HG02943 (cell line): ENCODE measurements at regions not wholly inside any gene's neighbourhood (a gene's known extent, or its start where the extent isn't known, plus 50 kb on each side); places are given as distances from the start of the nearest gene placed in this dataset.
"Not testable (repeated sequence)": the region's sequence is repeated elsewhere in the genome, so short reads cannot be mapped to it uniquely, and the experiment has no call there.

Source experiments
- ATAC-seq: cut with Tn5 transposase; IDR thresholded peaks from one replicate; pipeline ENCODE4 v1.9.1; 2021; ENCODE audit warnings: mild to moderate bottlenecking, low read depth, moderate library complexity; ENCODE audit not compliant: unreplicated experiment

DNA sequence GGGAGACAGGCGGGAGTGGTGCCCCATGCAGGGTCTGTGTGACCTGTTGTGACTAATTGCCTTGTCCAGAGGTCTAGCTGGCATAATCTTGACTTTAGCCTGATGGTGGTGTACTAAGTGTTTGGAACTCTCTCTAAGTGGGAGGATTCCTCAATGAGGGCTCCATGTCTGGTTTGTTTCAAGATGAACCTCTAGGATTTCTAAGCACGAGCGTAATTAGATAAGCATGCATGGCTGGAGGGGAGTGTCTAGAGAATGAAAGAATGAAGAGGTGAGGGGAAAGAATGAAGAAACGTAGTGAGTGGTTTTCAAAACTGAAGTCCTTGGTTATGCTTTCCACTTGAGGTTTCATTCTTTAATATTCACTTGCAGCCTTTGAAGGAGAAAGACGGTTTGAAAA lies 833.2 kb upstream of the GYPC start:
- no peak for ATAC-seq

GRCh38 chr2:125825781-125826180 lies 830.2 kb upstream of the GYPC start:
- not testable (repeated sequence) for ATAC-seq

GRCh38 chr2:125837128-125837527 lies 818.8 kb upstream of the GYPC start:
- ATAC-seq: no peak

GRCh38 chr2:125837611-125838010 lies 818.3 kb upstream of the GYPC start:
- ATAC-seq: no peak

DNA sequence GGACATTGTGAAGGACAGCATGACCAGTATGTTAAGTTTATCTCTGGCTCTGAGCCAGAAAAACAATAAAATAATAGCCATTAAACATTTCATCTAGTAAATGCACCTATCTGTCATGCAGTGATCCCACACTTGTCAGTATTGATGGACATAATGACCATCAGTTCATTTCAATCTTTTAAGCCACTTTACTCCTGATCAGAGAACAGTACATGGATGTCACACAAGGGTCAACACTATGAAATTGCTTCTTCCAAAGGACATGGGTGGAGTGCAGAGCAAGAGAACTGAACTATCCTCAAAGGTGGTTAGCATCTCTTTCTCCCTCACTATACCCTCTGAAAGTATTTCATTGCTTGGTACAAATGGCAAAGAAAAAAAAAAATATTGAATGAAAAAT lies 816.0 kb upstream of the GYPC start:
- ATAC-seq: no peak

DNA sequence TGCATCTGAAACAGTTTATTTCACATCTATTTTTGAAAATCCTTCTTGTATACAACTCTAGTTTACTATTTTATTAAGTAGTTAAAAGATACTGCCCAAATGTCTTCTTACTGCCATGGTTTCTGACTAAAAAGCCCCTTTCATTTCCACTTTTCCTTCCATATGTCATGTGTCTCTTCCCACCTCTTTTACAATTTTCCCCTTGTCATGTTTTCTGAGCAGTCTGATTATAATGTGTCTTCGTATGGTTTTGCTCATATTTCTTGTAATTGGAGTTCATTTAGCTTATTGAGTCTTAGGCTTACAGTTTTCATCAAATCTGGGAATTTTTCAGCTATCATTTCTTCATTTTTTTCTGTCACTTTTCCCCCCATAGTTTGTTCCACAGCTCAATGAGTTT lies 813.9 kb upstream of the GYPC start:
- no peak for ATAC-seq

GRCh38 chr2:125850541-125850940 lies 805.4 kb upstream of the GYPC start:
- no peak for ATAC-seq

- ATAC-seq: no peak
Measured at GRCh38 chr2:125852364-125852763, 803.6 kb upstream of the GYPC start.

DNA sequence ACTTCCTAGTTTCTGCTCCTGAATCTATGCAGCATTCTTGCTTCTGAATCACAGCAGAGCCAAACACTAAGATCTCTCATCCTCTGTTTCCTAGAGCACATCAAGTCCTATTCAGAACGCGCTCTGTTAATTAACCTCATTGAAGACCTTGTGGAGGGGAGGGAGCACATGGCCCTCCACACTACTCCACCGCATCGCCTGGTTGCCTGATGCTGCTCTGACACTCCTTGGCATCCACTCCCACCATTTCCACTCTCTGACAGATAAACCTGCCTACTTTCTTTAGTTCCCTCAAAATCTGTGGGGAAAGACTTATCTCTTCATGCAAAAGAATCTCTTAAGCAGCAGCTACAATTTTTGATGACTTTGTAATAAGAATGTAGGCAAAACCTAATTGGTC lies 802.3 kb upstream of the GYPC start:
- ATAC-seq: no peak

DNA sequence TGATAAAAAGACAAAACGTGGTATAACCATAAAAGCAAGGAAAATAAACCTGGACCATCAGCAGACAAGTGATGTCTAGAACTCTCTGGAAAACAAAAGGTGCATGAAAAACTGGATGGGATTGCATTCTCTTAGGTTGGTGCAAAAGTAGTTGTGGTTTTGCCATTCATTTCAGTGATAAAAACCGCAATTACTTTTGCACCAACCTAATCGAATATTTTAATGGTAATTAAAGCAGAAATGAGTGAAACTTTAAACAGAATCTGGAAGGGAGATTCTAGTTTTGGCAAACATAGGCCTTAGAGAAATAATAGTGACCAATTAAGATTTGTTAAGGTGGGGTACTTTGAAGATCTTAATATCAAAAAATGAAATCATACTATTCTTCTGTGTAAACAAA lies 800.8 kb upstream of the GYPC start:
- no peak for ATAC-seq

DNA sequence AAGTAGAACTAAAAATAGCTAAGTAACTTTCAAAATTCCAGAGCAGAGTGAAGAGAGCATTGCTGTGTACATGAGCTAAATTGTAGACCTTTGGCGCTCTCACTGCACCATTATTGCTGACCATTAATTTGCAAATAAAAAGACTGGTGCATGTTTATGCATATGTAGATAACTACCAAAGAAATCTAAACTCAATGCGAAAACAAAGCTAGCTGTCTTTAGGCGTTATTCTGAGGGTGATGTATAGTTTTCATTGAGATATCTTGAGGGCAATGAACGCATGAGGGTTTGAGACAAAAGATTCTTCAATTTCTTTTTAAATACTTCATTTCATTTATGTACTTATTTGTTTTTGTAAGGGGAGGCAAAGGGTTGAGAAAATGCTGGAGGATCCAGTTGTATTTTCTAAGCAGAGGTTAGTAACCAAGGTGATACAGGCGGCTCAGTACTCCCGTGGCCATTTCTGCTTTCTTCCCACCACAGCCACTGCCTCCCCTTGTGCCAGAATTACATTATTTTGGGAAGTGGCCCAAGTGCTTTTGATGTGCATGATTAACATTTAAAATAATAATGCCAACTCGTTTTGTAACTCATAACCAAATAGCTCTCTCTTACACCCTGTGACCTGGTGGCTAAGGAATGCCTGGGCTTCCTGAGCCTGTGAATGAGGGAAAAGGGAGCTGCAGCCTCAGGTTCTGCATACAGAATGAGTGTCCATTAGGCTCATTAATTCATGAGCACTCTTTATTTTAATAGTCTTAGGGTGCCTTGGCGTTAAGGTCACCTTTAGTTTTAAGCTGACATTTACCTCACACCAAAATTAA lies 797.8 kb upstream of the GYPC start:
- no peak for ATAC-seq

DNA sequence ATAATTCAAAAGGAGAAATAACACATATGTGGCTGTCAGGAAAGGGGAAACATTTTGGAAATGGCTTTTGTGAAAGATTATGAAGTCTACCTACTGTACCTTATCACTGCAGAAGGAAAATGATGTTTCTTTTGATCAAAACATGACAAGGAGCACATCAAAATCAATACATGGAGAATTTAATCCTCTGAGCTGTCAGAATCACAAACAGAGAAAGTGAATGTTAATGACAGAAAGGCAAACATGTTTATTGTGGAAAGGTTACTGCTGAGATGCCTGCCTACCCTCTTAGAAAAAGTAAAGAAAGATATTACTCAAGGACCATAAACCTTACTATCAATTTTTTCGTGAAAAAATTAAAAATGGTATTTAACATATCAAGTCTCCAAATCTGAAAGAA lies 794.5 kb upstream of the GYPC start:
- no peak for ATAC-seq

DNA sequence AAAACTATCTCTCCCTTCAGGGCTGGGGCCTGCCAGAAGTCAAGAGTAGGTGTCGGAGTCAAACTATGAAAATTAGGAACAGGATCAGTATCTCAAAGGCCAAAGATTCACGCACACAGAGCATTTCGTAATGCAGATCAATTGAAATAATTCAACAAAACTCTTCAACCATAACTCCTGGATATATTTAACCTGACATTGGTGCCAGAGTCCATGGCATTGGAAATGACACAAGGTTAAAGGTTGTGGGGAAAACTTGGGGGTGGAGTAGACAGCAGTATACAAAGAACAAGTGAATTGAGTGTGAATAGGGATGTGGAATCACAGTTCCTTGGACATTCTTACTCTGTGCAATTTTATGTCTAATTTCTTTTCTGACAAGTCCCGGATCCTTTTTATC lies 788.0 kb upstream of the GYPC start:
- ATAC-seq: no peak

DNA sequence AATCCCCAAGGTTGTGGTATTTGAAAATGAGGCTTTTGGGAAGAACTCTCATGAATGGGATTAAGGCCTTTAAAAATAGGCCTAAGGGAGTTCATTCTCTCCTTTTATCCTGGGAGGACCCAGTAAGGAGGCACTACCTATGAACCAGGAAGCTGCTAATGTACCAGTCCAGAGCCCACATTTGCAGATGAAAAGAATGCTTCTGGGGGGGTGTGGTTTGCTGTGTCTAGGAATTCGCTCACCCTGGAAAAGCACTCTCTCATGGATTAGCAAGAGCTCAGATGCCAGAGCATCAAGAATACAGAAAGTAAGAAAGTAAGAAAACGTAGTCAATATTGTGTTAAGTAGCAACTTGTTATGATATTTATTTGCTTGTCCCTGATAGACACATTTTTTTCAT lies 785.7 kb upstream of the GYPC start:
- no peak for ATAC-seq

GRCh38 chr2:125870746-125871145 lies 785.2 kb upstream of the GYPC start:
- ATAC-seq: no peak

GRCh38 chr2:125874564-125874963 lies 781.4 kb upstream of the GYPC start:
- no peak for ATAC-seq

GRCh38 chr2:125885340-125885739 lies 770.6 kb upstream of the GYPC start:
- ATAC-seq: no peak

DNA sequence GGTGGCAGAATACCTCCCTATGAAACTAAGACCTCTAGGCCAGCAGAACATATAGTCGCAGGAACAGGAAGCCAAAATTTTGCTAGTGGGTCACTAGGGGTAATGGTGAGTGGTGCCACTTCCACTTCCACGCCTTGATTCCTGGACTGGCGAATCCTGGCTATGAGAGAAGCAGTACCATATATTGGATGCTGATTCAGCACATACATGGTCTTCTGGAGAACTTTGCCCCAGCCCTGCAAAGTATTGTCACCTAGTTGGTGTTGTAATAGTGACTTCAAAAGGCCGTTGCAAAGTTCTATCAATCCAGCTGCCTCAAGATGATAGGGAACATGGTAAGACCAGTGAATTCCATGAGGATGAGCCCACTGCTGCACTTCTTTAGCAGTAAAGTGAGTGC lies 769.8 kb upstream of the GYPC start:
- ATAC-seq: no peak

- no peak for ATAC-seq
Measured at GRCh38 chr2:125901278-125901677, 754.7 kb upstream of the GYPC start.

DNA sequence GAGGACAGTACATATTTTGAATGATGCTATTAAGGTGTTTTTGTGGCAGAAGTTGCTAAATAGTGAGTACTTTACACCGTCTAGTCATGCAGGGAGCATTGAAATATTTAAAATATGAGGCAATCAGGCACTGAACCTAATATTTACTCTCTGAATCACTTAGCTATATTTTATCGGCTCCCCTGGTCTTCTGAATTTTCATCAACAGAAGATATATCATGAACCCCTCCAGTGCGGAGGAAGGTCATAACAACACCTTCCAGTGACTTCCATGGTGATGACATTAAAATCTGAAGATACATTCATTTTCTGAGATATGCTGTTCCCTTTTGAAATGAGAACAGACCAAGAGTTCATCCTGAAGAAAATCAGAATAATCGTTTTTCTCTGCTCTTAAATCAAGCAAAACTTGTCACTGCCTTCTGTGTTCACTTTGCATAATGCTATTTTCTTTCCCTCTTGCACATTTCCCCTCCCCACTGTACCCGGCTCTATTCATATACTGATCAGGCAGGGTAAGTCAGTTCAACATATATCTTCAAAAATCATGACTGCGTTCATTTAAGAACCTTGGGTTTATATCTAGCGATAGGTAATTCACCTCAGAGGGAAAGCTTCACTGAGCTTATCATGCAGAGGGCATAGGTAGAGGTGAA lies 729.9 kb upstream of the GYPC start:
- ATAC-seq: no peak

DNA sequence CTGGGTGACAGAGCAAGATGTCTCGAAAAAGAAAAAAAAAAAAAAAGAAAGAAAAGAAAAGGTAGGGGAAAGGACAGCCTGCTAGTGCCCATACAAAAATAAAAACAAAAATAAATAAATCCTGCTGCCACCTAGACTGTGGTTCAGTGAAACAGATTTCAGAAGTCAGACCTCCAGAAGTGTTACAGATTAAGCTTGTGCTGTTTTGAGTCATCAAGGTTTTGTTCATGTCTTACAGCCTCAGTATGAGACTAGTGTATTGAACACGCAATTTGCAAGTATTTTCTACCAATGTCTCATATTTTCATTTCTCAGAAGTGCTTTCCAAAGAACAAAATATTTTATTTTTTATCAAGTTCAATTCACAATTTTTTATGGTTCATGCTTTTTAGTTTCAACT lies 720.4 kb upstream of the GYPC start:
- no peak for ATAC-seq
